Type B pancreatic cell (in vitro differentiated cells): ENCODE measurements at regions not wholly inside any gene's neighbourhood (a gene's known extent, or its start where the extent isn't known, plus 50 kb on each side); places are given as distances from the start of the nearest gene placed in this dataset.

Source experiments
- DNase-seq: peaks from one replicate; pipeline ENCODE4 v3.0.0; 2021; ENCODE audit warnings: mixed read lengths; ENCODE audit not compliant: unreplicated experiment; ENCODE audit errors: extremely low spot score
- H3K27ac Mint-ChIP-seq: 2 replicates; pipeline ENCODE4 v1.8.0; 2021; ENCODE audit warnings: mild to moderate bottlenecking, mixed read lengths
- H3K27me3 Mint-ChIP-seq: 2 replicates; pipeline ENCODE4 v1.8.0; 2021; ENCODE audit warnings: mixed read lengths
- H3K36me3 Mint-ChIP-seq: 2 replicates; pipeline ENCODE4 v1.8.0; 2021; ENCODE audit warnings: mixed read lengths
- H3K4me1 Mint-ChIP-seq: one replicate; pipeline ENCODE4 v1.8.0; 2021; ENCODE audit warnings: mixed read lengths; ENCODE audit not compliant: unreplicated experiment
- H3K4me3 Mint-ChIP-seq: 2 replicates; pipeline ENCODE4 v1.8.0; 2021; ENCODE audit warnings: mild to moderate bottlenecking, mixed read lengths
- H3K9me3 Mint-ChIP-seq: 2 replicates; pipeline ENCODE4 v1.8.0; 2021; ENCODE audit warnings: mixed read lengths
- CTCF ChIP-seq: fragments of 200-600 bp; sonication (generic); conservative IDR thresholded peaks from 2 replicates; pipeline ENCODE4 v1.5.0; 2021; ENCODE audit warnings: antibody characterized with exemption, mild to moderate bottlenecking

GRCh38 chr11:105449100-105449734 is 160.7 kb upstream of the GRIA4 start:
- Mint-ChIP-seq H3K27me3 (no peaks in the 10 kb centered on the region), H3K36me3 (no peaks in the 10 kb centered on the region), H3K9me3 (peaks cover 10% of the 10 kb centered on the region), H3K27ac (no peak overlapping the region), H3K4me3 (no peak overlapping the region), H3K4me1 (no peaks in the 10 kb centered on the region)
- DNase-seq: no peak
- TF ChIP-seq CTCF: no peak

- no peak for DNase-seq
- no peak overlapping the region for H3K4me3 Mint-ChIP-seq
- H3K27me3 Mint-ChIP-seq: no peaks in the 10 kb centered on the region
- peaks cover 10% of the 10 kb centered on the region for H3K9me3 Mint-ChIP-seq
- H3K36me3 Mint-ChIP-seq: no peaks in the 10 kb centered on the region
- H3K4me1 Mint-ChIP-seq: no peaks in the 10 kb centered on the region
- no peak for TF ChIP-seq CTCF
- no peak overlapping the region for H3K27ac Mint-ChIP-seq
Observed at GRCh38 chr11:105448703-105449079, 161.2 kb upstream of the GRIA4 start.

GRCh38 chr11:105447936-105448702 is 161.8 kb upstream of the GRIA4 start:
- peaks cover 10% of the 10 kb centered on the region for H3K9me3 Mint-ChIP-seq
- no peak for DNase-seq
- TF ChIP-seq CTCF: no peak
- no peaks in the 10 kb centered on the region for H3K4me1 Mint-ChIP-seq
- H3K4me3 Mint-ChIP-seq: no peak overlapping the region
- no peak overlapping the region for H3K27ac Mint-ChIP-seq
- H3K36me3 Mint-ChIP-seq: no peaks in the 10 kb centered on the region
- H3K27me3 Mint-ChIP-seq: no peaks in the 10 kb centered on the region

GRCh38 chr11:105443623-105444022 is 166.2 kb upstream of the GRIA4 start:
- Mint-ChIP-seq H3K9me3 (peaks cover 10% of the 10 kb centered on the region), H3K4me1 (no peaks in the 10 kb centered on the region), H3K4me3 (no peak overlapping the region), H3K27ac (no peak overlapping the region), H3K36me3 (no peaks in the 10 kb centered on the region), H3K27me3 (no peaks in the 10 kb centered on the region)
- TF ChIP-seq CTCF: no peak
- DNase-seq: no peak

GRCh38 chr11:105432241-105432995 is 177.5 kb upstream of the GRIA4 start:
- Mint-ChIP-seq H3K4me1 (peaks cover 4% of the 10 kb centered on the region), H3K36me3 (no peaks in the 10 kb centered on the region), H3K4me3 (no peak overlapping the region), H3K27me3 (no peaks in the 10 kb centered on the region), H3K9me3 (no peaks in the 10 kb centered on the region), H3K27ac (no peak overlapping the region)
- no peak for DNase-seq
- TF ChIP-seq CTCF: no peak
